Stimulated activated CD4-positive, alpha-beta T cell treated with anti-CD3 and anti-CD28 coated beads, Interleukin-12 subunit alpha, Interleukin-12 subunit beta, amount 100 ng/mL, for 48 hours (primary cell): ENCODE measurements at regions not wholly inside any gene's neighbourhood (a gene's known extent, or its start where the extent isn't known, plus 50 kb on each side); places are given as distances from the start of the nearest gene placed in this dataset.

Experiments used
- DNase-seq, 3 donors: peaks; one replicate each; pipeline ENCODE4 v3.0.0-alpha.2; 2020; ENCODE audit warnings: low read depth in 2 of 3, low spot score in 1 of 3

GRCh38 chr7:52501696-52502095 lies 533.7 kb upstream of the POM121L12 start:
- DNase-seq = no peak

- DNase-seq = no peak
These were observed 534.6 kb upstream of the POM121L12 start for GRCh38 chr7:52500841-52501240.

- DNase-seq = no peak
These were observed 537.1 kb upstream of the POM121L12 start for GRCh38 chr7:52498366-52498765.

- DNase-seq = no peak
These were observed 549.2 kb upstream of the POM121L12 start for GRCh38 chr7:52486267-52486666.

- DNase-seq = no peak
These were observed 553.4 kb upstream of the POM121L12 start for GRCh38 chr7:52482076-52482475.

GRCh38 chr7:52481571-52481970 lies 553.9 kb upstream of the POM121L12 start:
- DNase-seq = no peak

- DNase-seq = no peak
These were observed 555.4 kb upstream of the POM121L12 start for GRCh38 chr7:52479990-52480389.

GRCh38 chr7:52475001-52475582 lies 560.3 kb upstream of the POM121L12 start:
- no peak for DNase-seq

- DNase-seq = no peak
These were observed 561.7 kb upstream of the POM121L12 start for GRCh38 chr7:52473756-52474155.

- no peak for DNase-seq
These were observed 563.3 kb upstream of the POM121L12 start for GRCh38 chr7:52472006-52472620.

GRCh38 chr7:52465216-52465615 lies 570.2 kb upstream of the POM121L12 start:
- no peak for DNase-seq

GRCh38 chr7:52463341-52463740 lies 572.1 kb upstream of the POM121L12 start:
- DNase-seq = no peak

GRCh38 chr7:52462474-52462873 lies 573.0 kb upstream of the POM121L12 start:
- no peak for DNase-seq

GRCh38 chr7:52455571-52455970 lies 579.9 kb upstream of the POM121L12 start:
- DNase-seq = no peak

GRCh38 chr7:52450816-52451215 lies 584.6 kb upstream of the POM121L12 start:
- DNase-seq = no peak

GRCh38 chr7:52447581-52448180 lies 587.8 kb upstream of the POM121L12 start:
- DNase-seq = no peak

GRCh38 chr7:52436278-52436677 lies 599.2 kb upstream of the POM121L12 start:
- no peak for DNase-seq

- no peak for DNase-seq
These were observed 604.2 kb upstream of the POM121L12 start for GRCh38 chr7:52431082-52431815.

- no peak for DNase-seq
These were observed 612.2 kb upstream of the POM121L12 start for GRCh38 chr7:52423251-52423650.

- no peak for DNase-seq
These were observed 622.4 kb upstream of the POM121L12 start for GRCh38 chr7:52413051-52413450.

GRCh38 chr7:52410032-52410431 lies 625.4 kb upstream of the POM121L12 start:
- DNase-seq = no peak

GRCh38 chr7:52406808-52407207 lies 628.6 kb upstream of the POM121L12 start:
- no peak for DNase-seq
